ENCODE measurements at regions not wholly inside any gene's neighbourhood (a gene's known extent, or its start where the extent isn't known, plus 50 kb on each side); places are given as distances from the start of the nearest gene placed in this dataset.
A peak's percentile ranks its signal among the peaks of the same experiment; 100 is the strongest.
"Not testable (repeated sequence)": the region's sequence is repeated elsewhere in the genome, so short reads cannot be mapped to it uniquely, and the experiment has no call there.

- FAIRE-seq (no peak), DNase-seq (ENCODE audit: low spot score in 2 of 2) (no peak)
Measured at GRCh38 chr4:184906480-184907097, 80.8 kb upstream of the ACSL1 start.

GRCh38 chr4:184907216-184907615 lies 81.4 kb upstream of the ACSL1 start:
- DNase-seq (ENCODE audit: low spot score in 2 of 2) (no peak), FAIRE-seq (no peak)

- DNase-seq (ENCODE audit: low spot score in 2 of 2): no peak
- FAIRE-seq: no peak
Measured at GRCh38 chr4:184907810-184908209, 82.0 kb upstream of the ACSL1 start.

GRCh38 chr4:184911310-184911709 lies 85.5 kb upstream of the ACSL1 start:
- no peak for DNase-seq (ENCODE audit: low spot score in 2 of 2)
- FAIRE-seq: no peak

GRCh38 chr4:184913356-184914143 lies 87.8 kb upstream of the ACSL1 start:
- FAIRE-seq: no peak
- DNase-seq (ENCODE audit: low spot score in 2 of 2): no peak

- not testable (repeated sequence) for FAIRE-seq; DNase-seq (ENCODE audit: low spot score in 2 of 2)
Measured at GRCh38 chr4:184918799-184919198, 93.0 kb upstream of the ACSL1 start.

- no peak for DNase-seq (ENCODE audit: low spot score in 2 of 2)
- FAIRE-seq: no peak
Measured at GRCh38 chr4:184921456-184921855, 95.7 kb upstream of the ACSL1 start.

GRCh38 chr4:184922301-184922700 lies 96.0 kb upstream of the HELT start:
- no peak for DNase-seq (ENCODE audit: low spot score in 2 of 2)
- FAIRE-seq: no peak

- FAIRE-seq (no peak), DNase-seq (ENCODE audit: low spot score in 2 of 2) (no peak)
Measured at GRCh38 chr4:184924516-184924915, 93.8 kb upstream of the HELT start.

GRCh38 chr4:184929476-184929875 lies 88.8 kb upstream of the HELT start:
- FAIRE-seq (no peak), DNase-seq (ENCODE audit: low spot score in 2 of 2) (no peak)

GRCh38 chr4:184930026-184930425 lies 88.3 kb upstream of the HELT start:
- DNase-seq (ENCODE audit: low spot score in 2 of 2) (no peak), FAIRE-seq (no peak)

GRCh38 chr4:184932343-184932742 lies 85.9 kb upstream of the HELT start:
- FAIRE-seq (no peak), DNase-seq (ENCODE audit: low spot score in 2 of 2) (no peak)

- DNase-seq (ENCODE audit: low spot score in 2 of 2): no peak
Measured at GRCh38 chr4:184933311-184933710, 85.0 kb upstream of the HELT start.

GRCh38 chr4:184934184-184934583 lies 84.1 kb upstream of the HELT start:
- FAIRE-seq: no peak
- no peak for DNase-seq (ENCODE audit: low spot score in 2 of 2)

More at GRCh38 chr4:184933311-184933710, 85.0 kb upstream of the HELT start:
- no peak for FAIRE-seq

GRCh38 chr4:184934961-184935360 lies 83.3 kb upstream of the HELT start:
- no peak for DNase-seq (ENCODE audit: low spot score in 2 of 2)
- no peak for FAIRE-seq

GRCh38 chr4:184936071-184936470 lies 82.2 kb upstream of the HELT start:
- no peak for DNase-seq (ENCODE audit: low spot score in 2 of 2)
- no peak for FAIRE-seq

GRCh38 chr4:184937030-184937710 lies 81.1 kb upstream of the HELT start:
- DNase-seq (ENCODE audit: low spot score in 2 of 2) (no peak), FAIRE-seq (no peak)

GRCh38 chr4:184937745-184938144 lies 80.5 kb upstream of the HELT start:
- no peak for DNase-seq (ENCODE audit: low spot score in 2 of 2)
- no peak for FAIRE-seq

GRCh38 chr4:184938871-184939270 lies 79.4 kb upstream of the HELT start:
- no peak for DNase-seq (ENCODE audit: low spot score in 2 of 2)
- no peak for FAIRE-seq

GRCh38 chr4:184939978-184940377 lies 78.3 kb upstream of the HELT start:
- FAIRE-seq (peak; percentile 21), DNase-seq (ENCODE audit: low spot score in 2 of 2) (no peak)

GRCh38 chr4:184940500-184940899 lies 77.8 kb upstream of the HELT start:
- DNase-seq (ENCODE audit: low spot score in 2 of 2): no peak
- no peak for FAIRE-seq

Data from frontal cortex (tissue), 3 donors.